HEK293 (cell line): ENCODE measurements at regions not wholly inside any gene's neighbourhood (a gene's known extent, or its start where the extent isn't known, plus 50 kb on each side); places are given as distances from the start of the nearest gene placed in this dataset.

ENCODE experiments used
- CTCF ChIA-PET: fragments of 350-600 bp; formaldehyde crosslinking; extraction: SDS; loops from one replicate; lab custom pipeline; 2021; ENCODE audit warnings: antibody characterized with exemption; lab: Yijun Ruan, JAX
- POLR2A ChIA-PET: fragments of 300-600 bp; formaldehyde crosslinking; extraction: SDS; loops from one replicate; lab custom pipeline; 2020; ENCODE audit warnings: antibody characterized with exemption, inconsistent platforms; lab: Yijun Ruan, JAX
- H3K27ac ChIP-seq: fragments of 200-500 bp; sonication (Bioruptor generic); 2 replicates; pipeline ENCODE4 v1.5.1; 2014; ENCODE audit warnings: low read depth, low read length, control low read depth, inconsistent platforms; ENCODE audit errors: extremely low read depth
- H3K36me3 ChIP-seq, 2 experiments: fragments of 200-500 bp in 1 of 2; sonication (Bioruptor generic) in 1 of 2; 1 replicate in 1 of 2; 2 replicates in 1 of 2; pipeline ENCODE4 v1.5.1; 2014 to 2017; ENCODE audit warnings: inconsistent platforms in 2 of 2, low read length in 2 of 2; ENCODE audit not compliant: control insufficient read depth in 2 of 2, insufficient read depth in 1 of 2
- H3K4me1 ChIP-seq: fragments of 200-500 bp; sonication (Bioruptor generic); 2 replicates; pipeline ENCODE4 v1.5.1; 2014; ENCODE audit warnings: mild to moderate bottlenecking, low read length, inconsistent platforms; ENCODE audit not compliant: control insufficient read depth, insufficient read depth
- H3K4me3 ChIP-seq: 2 replicates; pipeline ENCODE4 v1.5.1; 2011; ENCODE audit warnings: low read depth, mild to moderate bottlenecking, control low read depth, low read length, moderate library complexity
- H3K9me3 ChIP-seq: fragments of 200-500 bp; sonication (Bioruptor generic); 2 replicates; pipeline ENCODE4 v1.5.1; 2014; ENCODE audit warnings: low read depth, low read length, inconsistent platforms; ENCODE audit not compliant: control insufficient read depth, insufficient read depth
- PRDM1 ChIP-seq: fragments of 450-650 bp; formaldehyde crosslinking; IDR thresholded peaks from 2 replicates; pipeline ENCODE4; 2016; ENCODE audit warnings: missing biosample characterization, missing genetic modification characterization
- ZBTB21 ChIP-seq: fragments of 450-650 bp; formaldehyde crosslinking; IDR thresholded peaks from 2 replicates; pipeline ENCODE4 v1.5.1; 2017; ENCODE audit warnings: missing biosample characterization, missing genetic modification characterization
- ZBTB48 ChIP-seq: fragments of 450-650 bp; formaldehyde crosslinking; IDR thresholded peaks from 2 replicates; pipeline ENCODE4 v1.5.1; 2016; ENCODE audit warnings: missing biosample characterization, missing genetic modification characterization
- ZBTB8A ChIP-seq: fragments of 450-650 bp; formaldehyde crosslinking; IDR thresholded peaks from 2 replicates; pipeline ENCODE4 v1.5.1; 2016; ENCODE audit warnings: missing biosample characterization, missing genetic modification characterization
- ZIC2 ChIP-seq: fragments of 450-650 bp; formaldehyde crosslinking; IDR thresholded peaks from 2 replicates; pipeline ENCODE4 v1.5.1; 2016; ENCODE audit warnings: missing biosample characterization, missing genetic modification characterization
- ZNF157 ChIP-seq: fragments of 450-650 bp; formaldehyde crosslinking; IDR thresholded peaks from 2 replicates; pipeline ENCODE4 v1.5.1; 2016; ENCODE audit warnings: missing biosample characterization, missing genetic modification characterization
- ZNF248 ChIP-seq: fragments of 450-650 bp; formaldehyde crosslinking; IDR thresholded peaks from 2 replicates; pipeline ENCODE4 v1.5.1; 2017; ENCODE audit warnings: missing biosample characterization, missing genetic modification characterization
- ZNF335 ChIP-seq: fragments of 450-650 bp; formaldehyde crosslinking; conservative IDR thresholded peaks from 2 replicates; pipeline ENCODE4 v1.5.1; 2016; ENCODE audit warnings: missing biosample characterization, missing genetic modification characterization
- ZNF341 ChIP-seq: fragments of 450-650 bp; formaldehyde crosslinking; IDR thresholded peaks from 2 replicates; pipeline ENCODE4; 2016; ENCODE audit warnings: low read depth, missing biosample characterization, missing genetic modification characterization
- ZNF433 ChIP-seq: fragments of 450-650 bp; formaldehyde crosslinking; IDR thresholded peaks from 2 replicates; pipeline ENCODE4 v1.5.1; 2016; ENCODE audit warnings: missing biosample characterization, missing genetic modification characterization, low read depth
- ZNF488 ChIP-seq: fragments of 450-650 bp; formaldehyde crosslinking; IDR thresholded peaks from 2 replicates; pipeline ENCODE4 v1.5.1; 2016; ENCODE audit warnings: missing biosample characterization, missing genetic modification characterization
- ZNF501 ChIP-seq: fragments of 450-650 bp; formaldehyde crosslinking; IDR thresholded peaks from 2 replicates; pipeline ENCODE4 v1.5.1; 2016; ENCODE audit warnings: missing biosample characterization, missing genetic modification characterization
- ZNF510 ChIP-seq: fragments of 450-650 bp; formaldehyde crosslinking; IDR thresholded peaks from 2 replicates; pipeline ENCODE4 v1.5.1; 2018; ENCODE audit warnings: mild to moderate bottlenecking, missing genetic modification characterization, missing biosample characterization; ENCODE audit not compliant: insufficient replicate concordance
- ZNF544 ChIP-seq: fragments of 450-650 bp; formaldehyde crosslinking; IDR thresholded peaks from 2 replicates; pipeline ENCODE4 v1.5.0; 2017; ENCODE audit warnings: missing biosample characterization, missing genetic modification characterization
- ZNF610 ChIP-seq: fragments of 450-650 bp; formaldehyde crosslinking; IDR thresholded peaks from 2 replicates; pipeline ENCODE4 v1.5.1; 2016; ENCODE audit warnings: missing biosample characterization, missing genetic modification characterization, borderline replicate concordance
- ZNF624 ChIP-seq: fragments of 450-650 bp; formaldehyde crosslinking; IDR thresholded peaks from 2 replicates; pipeline ENCODE4 v1.5.1; 2017; ENCODE audit warnings: missing biosample characterization, missing genetic modification characterization
- ZNF629 ChIP-seq: fragments of 450-650 bp; formaldehyde crosslinking; IDR thresholded peaks from 2 replicates; pipeline ENCODE4 v1.5.1; 2017; ENCODE audit warnings: missing biosample characterization, missing genetic modification characterization
- ZNF664 ChIP-seq: fragments of 450-650 bp; formaldehyde crosslinking; IDR thresholded peaks from 2 replicates; pipeline ENCODE4 v1.5.1; 2016; ENCODE audit warnings: missing biosample characterization, missing genetic modification characterization
- ZNF76 ChIP-seq: fragments of 450-650 bp; formaldehyde crosslinking; IDR thresholded peaks from 2 replicates; pipeline ENCODE4; 2016; ENCODE audit warnings: low read depth, missing biosample characterization, missing genetic modification characterization, borderline replicate concordance
- TF ChIP-seq, protein P1 (sequence below): fragments of 450-650 bp; formaldehyde crosslinking; IDR thresholded peaks from 2 replicates; pipeline ENCODE4; 2016; ENCODE audit warnings: missing biosample characterization, missing genetic modification characterization
- TF ChIP-seq, protein P2 (sequence below): fragments of 450-650 bp; formaldehyde crosslinking; IDR thresholded peaks from 2 replicates; pipeline ENCODE4 v1.5.1; 2016; ENCODE audit warnings: missing biosample characterization, missing genetic modification characterization

DNA sequence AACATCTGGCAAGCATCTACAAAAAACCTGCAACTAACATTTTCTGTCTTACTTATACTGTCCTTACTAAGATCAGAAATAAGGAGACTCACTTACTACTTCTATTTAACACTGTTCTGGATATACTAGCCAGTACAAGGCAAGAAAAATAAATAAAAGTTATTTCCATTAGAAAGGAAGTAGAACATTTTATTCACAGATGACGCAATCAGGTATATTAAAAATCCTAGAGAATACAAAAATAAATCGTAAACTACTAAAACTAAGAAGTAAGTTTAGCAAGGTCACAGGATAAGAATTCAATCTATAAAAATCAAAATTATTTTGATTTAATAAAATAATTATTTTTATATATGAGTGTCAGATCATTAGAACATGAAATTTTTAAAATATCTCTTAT, 264.6 kb downstream of the BARHL2 start:
- Histone ChIP-seq H3K4me1 (no peaks in the 10 kb centered on the region), H3K4me3 (no peak overlapping the region), H3K36me3 (no peaks in the 10 kb centered on the region), H3K27ac (no peak overlapping the region), H3K9me3 (no peaks in the 10 kb centered on the region)
- TF ChIP-seq ZNF610 (tag by site-specific recombination), result no peak
- no peak for TF ChIP-seq ZBTB8A (tag by site-specific recombination)
- TF ChIP-seq, protein P1, sequence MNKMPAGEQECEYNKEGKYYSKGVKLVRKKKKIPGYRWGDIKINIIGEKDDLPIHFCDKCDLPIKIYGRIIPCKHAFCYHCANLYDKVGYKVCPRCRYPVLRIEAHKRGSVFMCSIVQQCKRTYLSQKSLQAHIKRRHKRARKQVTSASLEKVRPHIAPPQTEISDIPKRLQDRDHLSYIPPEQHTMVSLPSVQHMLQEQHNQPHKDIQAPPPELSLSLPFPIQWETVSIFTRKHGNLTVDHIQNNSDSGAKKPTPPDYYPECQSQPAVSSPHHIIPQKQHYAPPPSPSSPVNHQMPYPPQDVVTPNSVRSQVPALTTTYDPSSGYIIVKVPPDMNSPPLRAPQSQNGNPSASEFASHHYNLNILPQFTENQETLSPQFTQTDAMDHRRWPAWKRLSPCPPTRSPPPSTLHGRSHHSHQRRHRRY, result no peak
- TF ChIP-seq ZNF248 (tag by site-specific recombination), result no peak
- TF ChIP-seq ZNF664 (tag by site-specific recombination), result no peak
- TF ChIP-seq ZNF488 (tag by site-specific recombination), result no peak
- no peak for TF ChIP-seq ZNF501 (tag by site-specific recombination)
- no peak for TF ChIP-seq ZNF629 (tag by site-specific recombination)
- no peak for TF ChIP-seq ZNF433 (tag by site-specific recombination)
- TF ChIP-seq ZNF510 (tag by site-specific recombination), result no peak
- no peak for TF ChIP-seq ZNF624 (tag by site-specific recombination)
- no peak for TF ChIP-seq ZNF544 (tag by site-specific recombination)
- TF ChIP-seq ZBTB48 (tag by site-specific recombination), result no peak
- no peak for TF ChIP-seq ZIC2 (tag by site-specific recombination)
- TF ChIP-seq ZBTB21 (tag by site-specific recombination), result no peak
- TF ChIP-seq ZNF157 (tag by site-specific recombination), result no peak
- TF ChIP-seq PRDM1 (tag by site-specific recombination), result no peak
- no peak for TF ChIP-seq ZNF335 (tag by site-specific recombination)
- TF ChIP-seq, protein P2, sequence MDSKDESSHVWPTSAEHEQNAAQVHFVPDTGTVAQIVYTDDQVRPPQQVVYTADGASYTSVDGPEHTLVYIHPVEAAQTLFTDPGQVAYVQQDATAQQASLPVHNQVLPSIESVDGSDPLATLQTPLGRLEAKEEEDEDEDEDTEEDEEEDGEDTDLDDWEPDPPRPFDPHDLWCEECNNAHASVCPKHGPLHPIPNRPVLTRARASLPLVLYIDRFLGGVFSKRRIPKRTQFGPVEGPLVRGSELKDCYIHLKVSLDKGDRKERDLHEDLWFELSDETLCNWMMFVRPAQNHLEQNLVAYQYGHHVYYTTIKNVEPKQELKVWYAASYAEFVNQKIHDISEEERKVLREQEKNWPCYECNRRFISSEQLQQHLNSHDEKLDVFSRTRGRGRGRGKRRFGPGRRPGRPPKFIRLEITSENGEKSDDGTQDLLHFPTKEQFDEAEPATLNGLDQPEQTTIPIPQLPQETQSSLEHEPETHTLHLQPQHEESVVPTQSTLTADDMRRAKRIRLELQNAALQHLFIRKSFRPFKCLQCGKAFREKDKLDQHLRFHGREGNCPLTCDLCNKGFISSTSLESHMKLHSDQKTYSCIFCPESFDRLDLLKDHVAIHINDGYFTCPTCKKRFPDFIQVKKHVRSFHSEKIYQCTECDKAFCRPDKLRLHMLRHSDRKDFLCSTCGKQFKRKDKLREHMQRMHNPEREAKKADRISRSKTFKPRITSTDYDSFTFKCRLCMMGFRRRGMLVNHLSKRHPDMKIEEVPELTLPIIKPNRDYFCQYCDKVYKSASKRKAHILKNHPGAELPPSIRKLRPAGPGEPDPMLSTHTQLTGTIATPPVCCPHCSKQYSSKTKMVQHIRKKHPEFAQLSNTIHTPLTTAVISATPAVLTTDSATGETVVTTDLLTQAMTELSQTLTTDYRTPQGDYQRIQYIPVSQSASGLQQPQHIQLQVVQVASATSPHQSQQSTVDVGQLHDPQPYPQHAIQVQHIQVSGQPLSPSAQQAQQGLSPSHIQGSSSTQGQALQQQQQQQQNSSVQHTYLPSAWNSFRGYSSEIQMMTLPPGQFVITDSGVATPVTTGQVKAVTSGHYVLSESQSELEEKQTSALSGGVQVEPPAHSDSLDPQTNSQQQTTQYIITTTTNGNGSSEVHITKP, result no peak
- CTCF ChIA-PET, result interaction anchor here (0.6 to 0.7 kb wide), 3 partner anchors 30 to 521 kb away, joined by 3 to 4 read pairs (median 4); no protein-coding TSS in a partner anchor
- POLR2A ChIA-PET, result no interaction called here

DNA sequence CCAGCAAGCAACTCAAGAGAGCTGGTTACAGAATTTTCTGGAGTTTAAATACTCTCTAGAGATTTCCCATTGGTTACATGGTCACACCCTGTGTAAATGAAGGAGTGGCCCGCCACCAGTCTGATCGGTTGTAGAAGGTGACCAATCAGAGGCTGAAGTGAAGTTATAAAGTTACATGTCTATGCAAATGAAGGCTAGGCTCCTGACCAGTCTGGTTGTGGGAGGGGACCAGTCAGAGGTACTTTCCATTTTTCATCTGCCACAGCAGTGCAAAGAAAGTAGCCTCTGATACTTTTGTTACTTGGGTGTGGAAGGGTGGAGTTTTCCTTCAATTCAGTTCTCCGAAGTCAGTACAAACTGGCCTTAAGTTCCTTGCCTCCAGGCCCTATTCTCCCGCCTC, 273.7 kb downstream of the BARHL2 start:
- no peaks in the 10 kb centered on the region for H3K36me3 ChIP-seq
- CTCF ChIA-PET, result no interaction called here
- H3K4me1 ChIP-seq, result no peaks in the 10 kb centered on the region
- no peak overlapping the region for H3K4me3 ChIP-seq
- H3K9me3 ChIP-seq, result no peaks in the 10 kb centered on the region
- TF ChIP-seq ZNF76 (no peak), ZNF341 (no peak)
- no peak overlapping the region for H3K27ac ChIP-seq
- POLR2A ChIA-PET, result no interaction called here
